Left ventricle myocardium inferior (tissue), 1 donor: ENCODE measurements at regions not wholly inside any gene's neighbourhood (a gene's known extent, or its start where the extent isn't known, plus 50 kb on each side); places are given as distances from the start of the nearest gene placed in this dataset.

ENCODE experiments used
- DNase-seq: peaks from one replicate; pipeline ENCODE4 v3.0.0-alpha.2; 2020
- H3K27ac ChIP-seq: fragments of 200-600 bp; replicated peaks from 2 replicates; pipeline ENCODE4 v1.8.0; 2021
- H3K27me3 ChIP-seq: fragments of 200-600 bp; 2 replicates; pipeline ENCODE4 v1.8.0; 2021; ENCODE audit warnings: low read depth
- H3K36me3 ChIP-seq: fragments of 200-600 bp; 2 replicates; pipeline ENCODE4 v1.8.0; 2021
- H3K4me1 ChIP-seq: fragments of 200-600 bp; 2 replicates; pipeline ENCODE4 v1.8.0; 2021
- H3K4me3 ChIP-seq: fragments of 200-600 bp; 2 replicates; pipeline ENCODE4 v1.8.0; 2021; ENCODE audit warnings: mild to moderate bottlenecking, moderate library complexity
- H3K9me3 ChIP-seq: fragments of 200-600 bp; replicated peaks from 2 replicates; pipeline ENCODE4 v1.8.0; 2021
- intact Hi-C: fragments of 100-400 bp; cut with micrococcal nuclease; formaldehyde crosslinking; loops from one replicate; pipeline ENCODE4 v1.11.0; 2022
- TF ChIP-seq, protein P1 (sequence below): fragments of 200-600 bp; IDR thresholded peaks from 2 replicates; pipeline ENCODE4 v1.8.0; 2021; ENCODE audit warnings: antibody characterized with exemption, mild to moderate bottlenecking, borderline replicate concordance
- donor health status: DM: no; HTN: yes; CAD: no; lungs with severe emphysema.

DNA sequence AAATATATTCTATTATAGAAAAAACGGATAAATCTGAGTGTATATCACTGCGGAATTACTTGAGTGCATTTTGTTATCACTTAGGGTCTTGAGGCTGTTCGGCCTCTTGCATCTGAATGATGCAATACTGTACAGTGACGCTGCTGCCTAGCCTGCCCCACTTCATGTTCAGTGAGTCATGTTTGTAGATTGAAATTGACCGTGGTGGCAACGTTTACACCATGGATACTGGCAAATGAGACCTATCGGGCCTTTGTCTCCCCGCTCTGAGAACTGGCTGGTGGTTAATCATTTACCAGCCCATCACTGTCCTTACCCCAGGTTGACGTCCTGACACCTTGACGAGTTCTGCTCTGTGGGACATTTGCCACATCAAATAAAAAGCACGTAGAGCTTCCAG lies 510.1 kb upstream of the ADAMTS16 start:
- TF ChIP-seq, protein P1, sequence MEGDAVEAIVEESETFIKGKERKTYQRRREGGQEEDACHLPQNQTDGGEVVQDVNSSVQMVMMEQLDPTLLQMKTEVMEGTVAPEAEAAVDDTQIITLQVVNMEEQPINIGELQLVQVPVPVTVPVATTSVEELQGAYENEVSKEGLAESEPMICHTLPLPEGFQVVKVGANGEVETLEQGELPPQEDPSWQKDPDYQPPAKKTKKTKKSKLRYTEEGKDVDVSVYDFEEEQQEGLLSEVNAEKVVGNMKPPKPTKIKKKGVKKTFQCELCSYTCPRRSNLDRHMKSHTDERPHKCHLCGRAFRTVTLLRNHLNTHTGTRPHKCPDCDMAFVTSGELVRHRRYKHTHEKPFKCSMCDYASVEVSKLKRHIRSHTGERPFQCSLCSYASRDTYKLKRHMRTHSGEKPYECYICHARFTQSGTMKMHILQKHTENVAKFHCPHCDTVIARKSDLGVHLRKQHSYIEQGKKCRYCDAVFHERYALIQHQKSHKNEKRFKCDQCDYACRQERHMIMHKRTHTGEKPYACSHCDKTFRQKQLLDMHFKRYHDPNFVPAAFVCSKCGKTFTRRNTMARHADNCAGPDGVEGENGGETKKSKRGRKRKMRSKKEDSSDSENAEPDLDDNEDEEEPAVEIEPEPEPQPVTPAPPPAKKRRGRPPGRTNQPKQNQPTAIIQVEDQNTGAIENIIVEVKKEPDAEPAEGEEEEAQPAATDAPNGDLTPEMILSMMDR: no peak
- DNase-seq: no peak
- peaks cover 10% of the 10 kb centered on the region for H3K9me3 ChIP-seq
- H3K4me3 ChIP-seq: no peak overlapping the region
- intact Hi-C loops: no loop called here
- no peaks in the 10 kb centered on the region for H3K36me3 ChIP-seq
- no peaks in the 10 kb centered on the region for H3K4me1 ChIP-seq
- no peak overlapping the region for H3K27ac ChIP-seq
- H3K27me3 ChIP-seq: peaks cover 13% of the 10 kb centered on the region

DNA sequence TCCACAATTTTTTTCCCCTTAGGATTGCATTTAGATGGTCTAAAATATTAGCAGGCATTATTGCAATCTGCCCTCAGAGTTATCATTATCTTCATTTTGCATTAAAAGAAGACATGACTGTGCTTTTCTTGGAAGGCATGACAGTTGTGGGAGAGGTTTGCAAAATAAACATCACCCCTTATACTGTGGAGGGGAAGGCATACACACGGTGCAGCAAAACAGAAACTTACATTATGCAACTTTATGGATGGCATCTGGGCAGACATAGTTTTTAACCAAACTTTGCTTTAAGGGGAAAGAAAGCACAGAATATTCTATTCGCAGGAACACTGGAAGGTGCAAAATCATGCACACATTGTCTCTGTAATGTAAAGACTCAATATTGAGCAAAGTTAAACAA lies 505.8 kb upstream of the ADAMTS16 start:
- intact Hi-C loops: no loop called here
- Histone ChIP-seq H3K27ac (no peak overlapping the region), H3K27me3 (peaks cover 19% of the 10 kb centered on the region), H3K36me3 (no peaks in the 10 kb centered on the region), H3K4me3 (no peak overlapping the region), H3K9me3 (no peaks in the 10 kb centered on the region), H3K4me1 (no peaks in the 10 kb centered on the region)
- TF ChIP-seq, protein P1: no peak
- DNase-seq: no peak

DNA sequence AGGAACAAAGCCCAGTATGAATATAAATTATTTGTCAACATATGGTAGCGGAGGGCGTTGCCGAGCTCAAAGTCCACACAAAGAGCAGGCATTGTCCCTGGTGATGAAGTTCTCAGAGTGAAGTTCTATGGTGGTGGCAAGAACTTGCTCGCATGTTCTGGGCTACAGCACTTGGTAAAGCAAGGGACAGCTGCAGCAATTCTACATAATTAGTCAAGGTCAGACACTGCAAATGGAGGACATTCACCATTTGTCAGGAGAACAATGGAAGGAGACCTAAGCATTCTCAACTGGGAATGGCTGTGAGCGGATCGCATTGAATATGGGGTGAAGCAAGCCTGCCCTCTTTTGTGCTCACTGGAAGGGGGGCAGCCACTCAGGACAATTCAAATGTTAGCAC lies 503.8 kb upstream of the ADAMTS16 start:
- H3K9me3 ChIP-seq: no peaks in the 10 kb centered on the region
- peaks cover 19% of the 10 kb centered on the region for H3K27me3 ChIP-seq
- H3K4me1 ChIP-seq: no peaks in the 10 kb centered on the region
- H3K27ac ChIP-seq: no peak overlapping the region
- no peak for DNase-seq
- intact Hi-C loops: no loop called here
- H3K36me3 ChIP-seq: no peaks in the 10 kb centered on the region
- no peak overlapping the region for H3K4me3 ChIP-seq
- TF ChIP-seq, protein P1: no peak

DNA sequence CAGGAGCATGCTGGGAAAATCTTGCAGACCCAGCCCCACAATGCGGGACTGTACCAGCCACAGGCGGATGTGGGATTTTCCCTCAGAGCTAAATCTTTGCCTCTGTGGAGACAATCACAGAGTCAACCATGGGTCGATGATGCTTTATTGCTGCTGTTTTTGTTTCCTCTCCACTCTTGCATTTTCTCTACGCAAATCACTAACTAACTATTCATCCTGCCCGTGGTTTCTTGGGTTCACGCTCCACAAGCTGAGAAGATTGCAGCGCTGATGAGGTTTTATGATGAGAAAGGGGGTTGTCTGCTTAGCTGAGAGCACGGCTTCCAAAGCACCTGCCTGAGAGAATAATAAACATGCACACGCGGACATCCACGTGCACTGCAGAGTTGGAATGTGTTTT lies 500.2 kb upstream of the ADAMTS16 start:
- intact Hi-C loops: no loop called here
- H3K4me1 ChIP-seq: no peaks in the 10 kb centered on the region
- peaks cover 6% of the 10 kb centered on the region for H3K27me3 ChIP-seq
- no peak overlapping the region for H3K27ac ChIP-seq
- no peak for DNase-seq
- H3K36me3 ChIP-seq: no peaks in the 10 kb centered on the region
- peaks cover 10% of the 10 kb centered on the region for H3K9me3 ChIP-seq
- TF ChIP-seq, protein P1: no peak
- H3K4me3 ChIP-seq: no peak overlapping the region

DNA sequence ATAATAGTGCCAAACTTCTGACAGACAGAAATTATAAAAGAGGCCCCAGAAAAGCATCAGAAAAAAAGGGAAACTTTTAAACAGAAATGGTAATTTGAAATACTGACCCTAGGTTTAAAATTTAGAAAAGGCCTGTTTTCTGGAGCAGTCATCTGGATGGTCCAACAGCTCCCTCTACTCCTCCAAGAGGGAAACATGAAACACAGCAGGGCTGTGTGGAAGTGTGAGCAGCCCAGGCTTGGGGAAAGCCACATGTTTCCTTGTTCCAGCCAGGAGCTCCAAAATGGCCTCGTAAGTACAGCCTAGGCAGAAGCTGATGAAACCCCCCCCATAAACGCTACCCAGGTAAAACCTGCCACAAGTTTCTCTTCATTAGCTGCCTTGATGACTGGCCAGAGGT lies 499.3 kb upstream of the ADAMTS16 start:
- intact Hi-C loops: no loop called here
- H3K27me3 ChIP-seq: peaks cover 4% of the 10 kb centered on the region
- peaks cover 10% of the 10 kb centered on the region for H3K9me3 ChIP-seq
- DNase-seq: no peak
- no peak overlapping the region for H3K4me3 ChIP-seq
- no peaks in the 10 kb centered on the region for H3K36me3 ChIP-seq
- TF ChIP-seq, protein P1: no peak
- H3K27ac ChIP-seq: no peak overlapping the region
- no peaks in the 10 kb centered on the region for H3K4me1 ChIP-seq

DNA sequence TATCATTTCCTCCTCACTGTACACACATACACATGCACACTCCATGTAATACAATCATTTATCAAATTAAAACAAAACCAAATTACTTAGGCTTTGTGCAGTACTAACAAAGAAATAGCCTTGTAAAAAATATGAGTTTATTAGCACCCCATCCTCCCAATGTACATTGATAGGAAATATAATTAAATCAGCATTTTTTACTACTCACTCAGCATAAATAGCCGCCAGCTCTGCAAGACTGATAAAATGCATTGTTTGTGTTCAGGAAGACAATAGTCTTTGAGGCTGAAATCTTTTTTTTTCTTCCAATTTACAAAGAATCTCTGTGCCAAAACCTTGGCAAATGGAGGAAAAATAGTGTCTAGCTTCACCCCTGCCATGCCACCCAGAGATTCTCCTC lies 497.6 kb upstream of the ADAMTS16 start:
- no peak for DNase-seq
- H3K4me3 ChIP-seq: no peak overlapping the region
- no peaks in the 10 kb centered on the region for H3K36me3 ChIP-seq
- TF ChIP-seq, protein P1: no peak
- no peak overlapping the region for H3K27ac ChIP-seq
- H3K9me3 ChIP-seq: peaks cover 10% of the 10 kb centered on the region
- intact Hi-C loops: no loop called here
- H3K27me3 ChIP-seq: no peaks in the 10 kb centered on the region
- no peaks in the 10 kb centered on the region for H3K4me1 ChIP-seq
